ENCODE measurements at regions not wholly inside any gene's neighbourhood (a gene's known extent, or its start where the extent isn't known, plus 50 kb on each side); places are given as distances from the start of the nearest gene placed in this dataset.

DNA sequence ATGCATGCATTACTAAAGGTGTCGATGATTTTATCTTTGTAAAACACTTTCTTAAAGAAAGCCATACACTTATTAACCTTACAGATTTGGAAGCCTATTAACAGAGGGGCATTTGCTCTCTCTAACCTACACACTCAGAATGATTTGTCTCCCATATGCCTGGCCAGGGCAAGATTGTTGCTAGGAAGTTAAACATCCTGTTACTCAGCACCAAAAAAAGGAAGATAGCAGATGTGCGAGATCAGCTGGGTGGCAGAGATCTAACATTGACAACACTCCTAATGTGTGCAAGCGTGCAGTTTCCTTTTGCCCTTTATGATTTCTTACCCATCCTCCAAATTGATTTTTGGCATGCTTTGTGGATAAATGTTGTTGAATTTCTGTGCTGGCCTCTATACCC, 73.9 kb upstream of the TMEM108 start:
- Histone ChIP-seq H3K9me3 (ENCODE audit: control insufficient read depth, insufficient read depth, low read length) (no peaks in the 10 kb centered on the region), H3K36me3 (ENCODE audit: control insufficient read depth, insufficient read depth, low read length) (no peaks in the 10 kb centered on the region), H3K4me3 (ENCODE audit: low read depth, low read length) (no peak overlapping the region), H3K4me1 (ENCODE audit: control insufficient read depth, insufficient read depth, low read length) (no peaks in the 10 kb centered on the region), H3K9ac (ENCODE audit: low read depth, low read length) (no peak overlapping the region), H3K27me3 (ENCODE audit: control insufficient read depth, insufficient read depth, low read length) (no peaks in the 10 kb centered on the region)

DNA sequence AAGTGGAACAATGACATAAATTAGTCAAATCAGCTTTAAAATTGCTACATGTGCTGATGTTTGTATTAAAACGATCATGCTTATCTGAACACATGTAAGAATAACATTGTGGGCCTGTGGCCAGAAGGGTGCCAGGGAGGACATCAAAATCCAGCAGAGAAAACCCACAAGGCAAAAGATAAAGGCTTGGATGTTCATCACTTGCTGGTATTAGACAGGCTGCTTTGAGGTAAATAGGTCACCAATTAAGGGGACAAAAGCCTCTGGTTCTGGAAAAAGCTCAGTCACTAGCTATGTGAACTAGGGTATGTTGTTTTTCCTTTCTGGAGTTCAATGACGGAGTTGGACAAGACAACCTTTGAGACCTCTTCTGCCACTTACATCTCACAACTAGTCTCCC, 74.4 kb upstream of the TMEM108 start:
- Histone ChIP-seq H3K36me3 (ENCODE audit: control insufficient read depth, insufficient read depth, low read length) (no peaks in the 10 kb centered on the region), H3K4me3 (ENCODE audit: low read depth, low read length) (no peak overlapping the region), H3K9ac (ENCODE audit: low read depth, low read length) (no peak overlapping the region), H3K4me1 (ENCODE audit: control insufficient read depth, insufficient read depth, low read length) (no peaks in the 10 kb centered on the region), H3K9me3 (ENCODE audit: control insufficient read depth, insufficient read depth, low read length) (no peaks in the 10 kb centered on the region), H3K27me3 (ENCODE audit: control insufficient read depth, insufficient read depth, low read length) (no peaks in the 10 kb centered on the region)

DNA sequence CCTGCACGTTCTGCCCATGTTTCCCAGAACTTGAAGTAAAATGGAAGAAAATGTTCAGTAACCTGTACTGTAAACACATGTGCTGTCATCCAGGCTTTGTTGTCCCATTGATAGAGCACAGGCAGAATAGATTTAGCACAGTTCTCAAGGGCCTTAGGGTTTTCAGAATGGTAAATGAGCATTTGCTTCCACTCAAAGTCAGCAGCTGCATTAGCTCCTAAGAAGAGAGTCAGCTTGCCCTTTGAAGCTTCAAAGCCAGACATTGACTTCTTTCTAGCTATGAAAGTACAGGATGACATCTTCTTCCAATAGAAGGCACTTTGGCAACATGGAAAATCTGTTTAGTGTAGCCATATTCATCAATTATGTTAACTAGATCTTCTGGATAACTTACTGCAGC, 76.2 kb upstream of the TMEM108 start:
- Histone ChIP-seq H3K4me1 (ENCODE audit: control insufficient read depth, insufficient read depth, low read length) (no peaks in the 10 kb centered on the region), H3K9me3 (ENCODE audit: control insufficient read depth, insufficient read depth, low read length) (no peaks in the 10 kb centered on the region), H3K36me3 (ENCODE audit: control insufficient read depth, insufficient read depth, low read length) (no peaks in the 10 kb centered on the region), H3K27me3 (ENCODE audit: control insufficient read depth, insufficient read depth, low read length) (no peaks in the 10 kb centered on the region), H3K9ac (ENCODE audit: low read depth, low read length) (no peak overlapping the region), H3K4me3 (ENCODE audit: low read depth, low read length) (no peak overlapping the region)

GRCh38 chr3:132953683-132954082, 84.5 kb upstream of the TMEM108 start:
- H3K9me3 ChIP-seq (ENCODE audit: control insufficient read depth, insufficient read depth, low read length) = no peaks in the 10 kb centered on the region
- H3K27me3 ChIP-seq (ENCODE audit: control insufficient read depth, insufficient read depth, low read length) = no peaks in the 10 kb centered on the region
- H3K36me3 ChIP-seq (ENCODE audit: control insufficient read depth, insufficient read depth, low read length) = no peaks in the 10 kb centered on the region
- H3K9ac ChIP-seq (ENCODE audit: low read depth, low read length) = no peak overlapping the region
- H3K4me3 ChIP-seq (ENCODE audit: low read depth, low read length) = no peak overlapping the region
- no peaks in the 10 kb centered on the region for H3K4me1 ChIP-seq (ENCODE audit: control insufficient read depth, insufficient read depth, low read length)

GRCh38 chr3:132927896-132928295, 110.3 kb upstream of the TMEM108 start:
- H3K9me3 ChIP-seq (ENCODE audit: control insufficient read depth, insufficient read depth, low read length) = no peaks in the 10 kb centered on the region
- H3K4me1 ChIP-seq (ENCODE audit: control insufficient read depth, insufficient read depth, low read length) = no peaks in the 10 kb centered on the region
- no peaks in the 10 kb centered on the region for H3K36me3 ChIP-seq (ENCODE audit: control insufficient read depth, insufficient read depth, low read length)
- H3K27me3 ChIP-seq (ENCODE audit: control insufficient read depth, insufficient read depth, low read length) = no peaks in the 10 kb centered on the region
- no peak overlapping the region for H3K9ac ChIP-seq (ENCODE audit: low read depth, low read length)
- H3K4me3 ChIP-seq (ENCODE audit: low read depth, low read length) = no peak overlapping the region

GRCh38 chr3:132926098-132926497, 112.1 kb upstream of the TMEM108 start:
- Histone ChIP-seq H3K4me1 (ENCODE audit: control insufficient read depth, insufficient read depth, low read length) (no peaks in the 10 kb centered on the region), H3K9me3 (ENCODE audit: control insufficient read depth, insufficient read depth, low read length) (no peaks in the 10 kb centered on the region), H3K27me3 (ENCODE audit: control insufficient read depth, insufficient read depth, low read length) (no peaks in the 10 kb centered on the region), H3K4me3 (ENCODE audit: low read depth, low read length) (no peak overlapping the region), H3K36me3 (ENCODE audit: control insufficient read depth, insufficient read depth, low read length) (no peaks in the 10 kb centered on the region), H3K9ac (ENCODE audit: low read depth, low read length) (no peak overlapping the region)

GRCh38 chr3:132925256-132925930, 112.8 kb upstream of the TMEM108 start:
- Histone ChIP-seq H3K9ac (ENCODE audit: low read depth, low read length) (no peak overlapping the region), H3K9me3 (ENCODE audit: control insufficient read depth, insufficient read depth, low read length) (no peaks in the 10 kb centered on the region), H3K36me3 (ENCODE audit: control insufficient read depth, insufficient read depth, low read length) (no peaks in the 10 kb centered on the region), H3K4me1 (ENCODE audit: control insufficient read depth, insufficient read depth, low read length) (no peaks in the 10 kb centered on the region), H3K4me3 (ENCODE audit: low read depth, low read length) (no peak overlapping the region), H3K27me3 (ENCODE audit: control insufficient read depth, insufficient read depth, low read length) (no peaks in the 10 kb centered on the region)

DNA sequence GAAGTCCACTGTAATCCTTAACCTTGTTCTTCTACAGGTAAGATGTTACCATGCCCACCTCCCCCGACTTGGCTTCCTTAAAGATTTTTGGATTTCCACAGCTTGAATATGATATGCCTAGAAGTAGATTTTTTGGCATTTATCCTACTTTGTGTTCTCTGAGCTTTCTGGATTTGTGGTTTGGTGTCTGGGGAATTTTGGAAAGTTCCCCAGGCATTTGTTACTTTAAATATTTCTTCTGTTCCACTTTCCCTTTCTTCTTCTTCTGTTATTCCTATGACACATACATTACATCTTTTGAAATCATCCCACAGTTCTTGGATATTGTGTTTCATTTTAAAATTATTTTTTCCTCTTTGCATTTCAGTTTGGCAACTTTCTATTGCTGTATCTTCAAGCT, 122.1 kb upstream of the TMEM108 start:
- Histone ChIP-seq H3K36me3 (ENCODE audit: control insufficient read depth, insufficient read depth, low read length) (no peaks in the 10 kb centered on the region), H3K4me3 (ENCODE audit: low read depth, low read length) (no peak overlapping the region), H3K9me3 (ENCODE audit: control insufficient read depth, insufficient read depth, low read length) (no peaks in the 10 kb centered on the region), H3K27me3 (ENCODE audit: control insufficient read depth, insufficient read depth, low read length) (no peaks in the 10 kb centered on the region), H3K9ac (ENCODE audit: low read depth, low read length) (no peak overlapping the region), H3K4me1 (ENCODE audit: control insufficient read depth, insufficient read depth, low read length) (no peaks in the 10 kb centered on the region)

GRCh38 chr3:132912416-132912753, 125.8 kb upstream of the TMEM108 start:
- no peaks in the 10 kb centered on the region for H3K27me3 ChIP-seq (ENCODE audit: control insufficient read depth, insufficient read depth, low read length)
- H3K9ac ChIP-seq (ENCODE audit: low read depth, low read length) = no peak overlapping the region
- peaks cover under 1% of the 10 kb centered on the region for H3K36me3 ChIP-seq (ENCODE audit: control insufficient read depth, insufficient read depth, low read length)
- H3K9me3 ChIP-seq (ENCODE audit: control insufficient read depth, insufficient read depth, low read length) = no peaks in the 10 kb centered on the region
- no peaks in the 10 kb centered on the region for H3K4me1 ChIP-seq (ENCODE audit: control insufficient read depth, insufficient read depth, low read length)
- no peak overlapping the region for H3K4me3 ChIP-seq (ENCODE audit: low read depth, low read length)

- peaks cover 2% of the 10 kb centered on the region for H3K36me3 ChIP-seq (ENCODE audit: control insufficient read depth, insufficient read depth, low read length)
- H3K4me1 ChIP-seq (ENCODE audit: control insufficient read depth, insufficient read depth, low read length) = no peaks in the 10 kb centered on the region
- H3K9me3 ChIP-seq (ENCODE audit: control insufficient read depth, insufficient read depth, low read length) = no peaks in the 10 kb centered on the region
- no peak overlapping the region for H3K9ac ChIP-seq (ENCODE audit: low read depth, low read length)
- no peak overlapping the region for H3K4me3 ChIP-seq (ENCODE audit: low read depth, low read length)
- no peaks in the 10 kb centered on the region for H3K27me3 ChIP-seq (ENCODE audit: control insufficient read depth, insufficient read depth, low read length)
Observed at GRCh38 chr3:132911741-132912415, 126.3 kb upstream of the TMEM108 start.

DNA sequence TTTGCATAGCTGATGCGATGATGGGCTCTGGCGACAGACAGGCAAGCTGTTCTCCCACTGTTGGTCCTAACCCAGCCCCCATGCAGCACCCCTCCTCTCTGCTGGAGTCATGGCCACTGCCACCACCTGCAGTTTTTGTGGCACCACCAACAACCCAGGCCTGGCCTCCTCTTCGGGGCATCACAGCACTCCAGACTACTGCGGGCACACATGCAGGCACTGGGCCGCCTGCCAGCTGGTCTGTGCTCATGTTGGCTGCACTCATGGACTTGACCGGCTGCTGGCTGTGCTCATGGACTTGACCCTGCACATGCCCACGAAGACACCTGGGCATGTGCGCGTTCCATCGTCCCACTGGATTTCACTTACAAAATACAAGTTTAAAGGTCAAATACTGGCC, 130.9 kb upstream of the TMEM108 start:
- Histone ChIP-seq H3K4me3 (ENCODE audit: low read depth, low read length) (no peak overlapping the region), H3K9ac (ENCODE audit: low read depth, low read length) (no peak overlapping the region), H3K4me1 (ENCODE audit: control insufficient read depth, insufficient read depth, low read length) (no peaks in the 10 kb centered on the region), H3K9me3 (ENCODE audit: control insufficient read depth, insufficient read depth, low read length) (no peaks in the 10 kb centered on the region), H3K27me3 (ENCODE audit: control insufficient read depth, insufficient read depth, low read length) (no peaks in the 10 kb centered on the region), H3K36me3 (ENCODE audit: control insufficient read depth, insufficient read depth, low read length) (peaks cover 2% of the 10 kb centered on the region)

- no peaks in the 10 kb centered on the region for H3K9me3 ChIP-seq (ENCODE audit: control insufficient read depth, insufficient read depth, low read length)
- H3K9ac ChIP-seq (ENCODE audit: low read depth, low read length) = no peak overlapping the region
- H3K36me3 ChIP-seq (ENCODE audit: control insufficient read depth, insufficient read depth, low read length) = no peaks in the 10 kb centered on the region
- H3K4me1 ChIP-seq (ENCODE audit: control insufficient read depth, insufficient read depth, low read length) = no peaks in the 10 kb centered on the region
- no peaks in the 10 kb centered on the region for H3K27me3 ChIP-seq (ENCODE audit: control insufficient read depth, insufficient read depth, low read length)
- no peak overlapping the region for H3K4me3 ChIP-seq (ENCODE audit: low read depth, low read length)
Observed at GRCh38 chr3:132900481-132900880, 137.7 kb upstream of the TMEM108 start.
